ENCODE measurements at regions not wholly inside any gene's neighbourhood (a gene's known extent, or its start where the extent isn't known, plus 50 kb on each side); places are given as distances from the start of the nearest gene placed in this dataset.

DNA sequence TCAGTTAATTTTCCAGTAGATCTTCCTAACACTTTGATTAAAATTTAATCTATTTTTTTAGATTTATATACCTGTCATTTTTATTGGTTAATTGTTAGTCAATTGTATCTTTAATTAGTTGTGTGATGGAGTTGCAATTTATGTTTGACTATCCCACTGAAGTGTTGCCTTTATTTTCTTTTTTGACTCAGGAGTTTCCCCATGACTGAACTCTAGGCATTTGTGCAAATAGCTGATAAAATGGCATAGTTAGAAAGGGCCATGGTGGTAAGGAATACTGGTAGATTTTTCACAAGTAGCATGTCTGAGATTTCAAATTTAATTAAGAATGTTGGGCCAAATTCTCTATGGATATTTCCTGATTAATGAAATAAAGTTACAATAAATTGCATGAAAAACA, 273.1 kb upstream of the DAB2 start:
- TF ChIP-seq POLR2A (IDR thresholded peaks at IDR 0.05) = no peak
- no peak for TF ChIP-seq CTCF (IDR thresholded peaks at IDR 0.05)
